ENCODE measurements at regions not wholly inside any gene's neighbourhood (a gene's known extent, or its start where the extent isn't known, plus 50 kb on each side); places are given as distances from the start of the nearest gene placed in this dataset.
A peak's percentile ranks its signal among the peaks of the same experiment; 100 is the strongest.

- no peak for TF ChIP-seq MBNL3 (CRISPR knock-in tag; conservative IDR thresholded peaks at IDR 0.05)
- TF ChIP-seq ZNF124 (CRISPR knock-in tag; IDR thresholded peaks at IDR 0.05), result no peak
- TF ChIP-seq, protein P1, sequence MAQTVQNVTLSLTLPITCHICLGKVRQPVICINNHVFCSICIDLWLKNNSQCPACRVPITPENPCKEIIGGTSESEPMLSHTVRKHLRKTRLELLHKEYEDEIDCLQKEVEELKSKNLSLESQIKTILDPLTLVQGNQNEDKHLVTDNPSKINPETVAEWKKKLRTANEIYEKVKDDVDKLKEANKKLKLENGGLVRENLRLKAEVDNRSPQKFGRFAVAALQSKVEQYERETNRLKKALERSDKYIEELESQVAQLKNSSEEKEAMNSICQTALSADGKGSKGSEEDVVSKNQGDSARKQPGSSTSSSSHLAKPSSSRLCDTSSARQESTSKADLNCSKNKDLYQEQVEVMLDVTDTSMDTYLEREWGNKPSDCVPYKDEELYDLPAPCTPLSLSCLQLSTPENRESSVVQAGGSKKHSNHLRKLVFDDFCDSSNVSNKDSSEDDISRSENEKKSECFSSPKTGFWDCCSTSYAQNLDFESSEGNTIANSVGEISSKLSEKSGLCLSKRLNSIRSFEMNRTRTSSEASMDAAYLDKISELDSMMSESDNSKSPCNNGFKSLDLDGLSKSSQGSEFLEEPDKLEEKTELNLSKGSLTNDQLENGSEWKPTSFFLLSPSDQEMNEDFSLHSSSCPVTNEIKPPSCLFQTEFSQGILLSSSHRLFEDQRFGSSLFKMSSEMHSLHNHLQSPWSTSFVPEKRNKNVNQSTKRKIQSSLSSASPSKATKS (CRISPR knock-in tag; IDR thresholded peaks at IDR 0.05), result no peak
- TF ChIP-seq, protein P2, sequence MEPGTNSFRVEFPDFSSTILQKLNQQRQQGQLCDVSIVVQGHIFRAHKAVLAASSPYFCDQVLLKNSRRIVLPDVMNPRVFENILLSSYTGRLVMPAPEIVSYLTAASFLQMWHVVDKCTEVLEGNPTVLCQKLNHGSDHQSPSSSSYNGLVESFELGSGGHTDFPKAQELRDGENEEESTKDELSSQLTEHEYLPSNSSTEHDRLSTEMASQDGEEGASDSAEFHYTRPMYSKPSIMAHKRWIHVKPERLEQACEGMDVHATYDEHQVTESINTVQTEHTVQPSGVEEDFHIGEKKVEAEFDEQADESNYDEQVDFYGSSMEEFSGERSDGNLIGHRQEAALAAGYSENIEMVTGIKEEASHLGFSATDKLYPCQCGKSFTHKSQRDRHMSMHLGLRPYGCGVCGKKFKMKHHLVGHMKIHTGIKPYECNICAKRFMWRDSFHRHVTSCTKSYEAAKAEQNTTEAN (CRISPR knock-in tag; conservative IDR thresholded peaks at IDR 0.05), result no peak
- in situ Hi-C loops (cut with HindIII; ENCODE audit: extremely low pct_ligation_motif_present, low pct_unique_long_range_greater_than_20kb) (no loop called here), intact Hi-C loops (cut with micrococcal nuclease; ENCODE audit: unreplicated experiment) (no loop called here)
- H3K9me3 ChIP-seq (ENCODE audit: low read length), result no peaks in the 10 kb centered on the region
- no peak for DNase-seq (ENCODE audit: low spot score)
- H3K36me3 ChIP-seq (replicated peaks in 1 of 2; ENCODE audit: control insufficient read depth in 1 of 2, insufficient read depth in 2 of 2, low read length in 2 of 2), result no peaks in the 10 kb centered on the region
- no peak for FAIRE-seq
- no peak for ATAC-seq
- POLR2A ChIA-PET, result no interaction called here
- no peaks in the 10 kb centered on the region for H4K20me1 ChIP-seq (ENCODE audit: insufficient read depth, low read length)
- H3K79me2 ChIP-seq (ENCODE audit: insufficient read depth, low read length), result no peaks in the 10 kb centered on the region
- no peak overlapping the region for H2AFZ ChIP-seq (ENCODE audit: low read length)
- H3K9ac ChIP-seq (ENCODE audit: insufficient read depth, low read depth, low read length), result no peak overlapping the region
- H3K27ac ChIP-seq (ENCODE audit: extremely low read length, insufficient read depth, low read length), result no peak overlapping the region
- H3K4me2 ChIP-seq (ENCODE audit: low read depth, low read length), result peak overlapping the region; percentile 30; the same call in 1 of the 2 replicates
- 56% methylated on average over 25 of the region's 27 CpGs for WGBS (ENCODE audit: low lambda C conversion rate)
- no TSS peak for BruUV-seq (replicated peaks)
- CTCF ChIA-PET (ENCODE audit: low intra/inter-chr PET ratio, low total read pairs), result no interaction called here
- H3K4me3 ChIP-seq (replicated peaks in 1 of 3; ENCODE audit: insufficient read depth in 1 of 3, low read depth in 2 of 3, low read length in 3 of 3), result no peak overlapping the region
- H3K4me1 ChIP-seq (ENCODE audit: insufficient read depth, low read length), result peaks cover 26% of the 10 kb centered on the region
- peaks cover 13 to 45% of the 10 kb centered on the region in 2 experiments for H3K27me3 ChIP-seq (ENCODE audit: control insufficient read depth in 1 of 2, insufficient read depth in 2 of 2, low read length in 2 of 2)
These were observed 52.0 kb upstream of the HS6ST1 start for GRCh38 chr2:128370468-128371247.
